ENCODE measurements at regions not wholly inside any gene's neighbourhood (a gene's known extent, or its start where the extent isn't known, plus 50 kb on each side); places are given as distances from the start of the nearest gene placed in this dataset.

DNA sequence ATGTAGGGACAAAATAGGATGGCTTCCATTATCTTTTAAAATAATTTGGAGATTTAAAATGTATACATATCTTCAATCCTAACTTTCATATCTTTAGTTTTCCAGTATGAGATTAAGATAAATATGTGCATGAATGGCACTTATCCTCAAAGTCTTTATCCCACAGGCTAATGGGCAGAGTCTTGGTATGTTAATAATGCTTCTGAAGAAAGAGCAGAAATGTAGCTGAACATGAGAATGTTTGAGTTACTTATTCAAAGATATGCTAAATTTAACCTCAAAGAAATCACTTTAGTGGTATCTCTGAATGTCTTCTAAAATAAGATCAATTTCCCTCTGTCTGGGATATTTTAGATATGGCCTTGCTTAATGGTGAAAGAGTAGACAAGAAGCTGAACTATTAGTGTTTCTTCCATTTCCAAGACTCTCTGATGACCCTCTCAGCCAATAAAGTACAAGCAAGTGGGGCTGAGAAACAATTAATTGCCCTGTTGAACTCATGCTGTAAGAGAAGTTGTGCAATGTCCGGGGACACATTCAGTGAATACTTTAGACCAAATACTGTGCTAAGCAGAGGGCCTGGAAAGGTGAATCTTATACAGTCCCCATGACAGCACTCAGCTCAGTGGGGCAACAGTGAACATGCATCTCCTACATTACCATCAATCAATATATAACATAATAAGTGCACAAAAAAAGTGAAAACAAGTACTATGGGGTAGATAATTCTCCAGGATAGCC is 50.0 kb upstream of the ADAMTSL1 start:
- no peak overlapping the region for H3K27ac ChIP-seq (ENCODE audit: low read length)
- H3K4me3 ChIP-seq (ENCODE audit: low read length) = no peak overlapping the region

More for the DNA sequence above, 50.0 kb upstream of the ADAMTSL1 start:
- H3K27me3 ChIP-seq (ENCODE audit: insufficient read depth, low read length) = no peaks in the 10 kb centered on the region
- no peak overlapping the region for H3K9ac ChIP-seq (ENCODE audit: low read depth, low read length)
- no peaks in the 10 kb centered on the region for H3K4me1 ChIP-seq (ENCODE audit: insufficient read depth, low read length)
- H3K9me3 ChIP-seq (ENCODE audit: insufficient read depth, low read depth, low read length) = no peaks in the 10 kb centered on the region
- no peaks in the 10 kb centered on the region for H3K36me3 ChIP-seq (ENCODE audit: insufficient read depth, low read depth, low read length)
